Colonic mucosa (tissue), 4 donors: ENCODE measurements at regions not wholly inside any gene's neighbourhood (a gene's known extent, or its start where the extent isn't known, plus 50 kb on each side); places are given as distances from the start of the nearest gene placed in this dataset.

Experiments used
- DNase-seq: peaks from one replicate; pipeline ENCODE4 v3.0.0-alpha.2; 2020
- H3K27ac ChIP-seq: fragments of 200-600 bp; one replicate; pipeline ENCODE4 v1.8.0; 2021
- H3K27me3 ChIP-seq: fragments of 200-600 bp; one replicate; pipeline ENCODE4 v1.8.0; 2021
- H3K36me3 ChIP-seq: fragments of 200-600 bp; one replicate; pipeline ENCODE4 v1.8.0; 2021
- H3K4me1 ChIP-seq: fragments of 200-600 bp; one replicate; pipeline ENCODE4 v1.8.0; 2021; ENCODE audit warnings: mild to moderate bottlenecking
- H3K4me3 ChIP-seq: fragments of 200-600 bp; one replicate; pipeline ENCODE4 v1.8.0; 2021
- H3K9ac ChIP-seq, 2 donors: one replicate each; pipeline ENCODE4 v1.7.0; 2013; ENCODE audit warnings: control low read depth in 2 of 2, low read depth in 2 of 2, low read length in 2 of 2
- H3K9me3 ChIP-seq: fragments of 200-600 bp; one replicate; pipeline ENCODE4 v1.8.0; 2021
- CTCF ChIP-seq: fragments of 200-600 bp; IDR thresholded peaks from one replicate; pipeline ENCODE4 v1.8.0; 2022; ENCODE audit warnings: antibody characterized with exemption, mild to moderate bottlenecking
- intact Hi-C: fragments of 100-400 bp; cut with DNase I; formaldehyde crosslinking; loops from one replicate; pipeline ENCODE4 v1.14.1; 2022
- donor health status: healthy.
- donor health status: DM: no; HTN: no; CAD: no.
- donor health status: DM: no; HTN: no; CAD: no.

GRCh38 chr15:67981848-67982247 lies 72.3 kb upstream of the PIAS1 start:
- Histone ChIP-seq H3K9ac (no peak overlapping the region), H3K4me1 (no peaks in the 10 kb centered on the region), H3K27ac (no peak overlapping the region), H3K4me3 (no peak overlapping the region), H3K36me3 (no peaks in the 10 kb centered on the region), H3K9me3 (no peaks in the 10 kb centered on the region), H3K27me3 (no peaks in the 10 kb centered on the region)
- no peak for TF ChIP-seq CTCF
- no peak for DNase-seq
- intact Hi-C loops, result no loop called here

- H3K9ac ChIP-seq, result no peak overlapping the region
- intact Hi-C loops, result no loop called here
- no peaks in the 10 kb centered on the region for H3K27me3 ChIP-seq
- H3K27ac ChIP-seq, result no peak overlapping the region
- no peak for TF ChIP-seq CTCF
- H3K9me3 ChIP-seq, result no peaks in the 10 kb centered on the region
- DNase-seq, result peak; percentile 0
- no peak overlapping the region for H3K4me3 ChIP-seq
- no peaks in the 10 kb centered on the region for H3K4me1 ChIP-seq
- H3K36me3 ChIP-seq, result no peaks in the 10 kb centered on the region
These were observed 62.4 kb upstream of the PIAS1 start for GRCh38 chr15:67991706-67992105.

- TF ChIP-seq CTCF, result no peak
- intact Hi-C loops, result no loop called here
- no peaks in the 10 kb centered on the region for H3K36me3 ChIP-seq
These were observed 61.7 kb upstream of the PIAS1 start for GRCh38 chr15:67992411-67992810.

GRCh38 chr15:67992834-67993233 lies 61.3 kb upstream of the PIAS1 start:
- Histone ChIP-seq H3K4me1 (no peaks in the 10 kb centered on the region), H3K9ac (no peak overlapping the region), H3K27ac (no peak overlapping the region), H3K9me3 (no peaks in the 10 kb centered on the region), H3K4me3 (no peak overlapping the region), H3K36me3 (no peaks in the 10 kb centered on the region), H3K27me3 (no peaks in the 10 kb centered on the region)
- no peak for TF ChIP-seq CTCF
- DNase-seq, result peak; percentile 16
- intact Hi-C loops, result no loop called here

More at GRCh38 chr15:67992411-67992810, 61.7 kb upstream of the PIAS1 start:
- no peak overlapping the region for H3K27ac ChIP-seq
- no peak overlapping the region for H3K9ac ChIP-seq
- H3K9me3 ChIP-seq, result no peaks in the 10 kb centered on the region
- DNase-seq, result no peak
- H3K4me3 ChIP-seq, result no peak overlapping the region
- no peaks in the 10 kb centered on the region for H3K27me3 ChIP-seq
- no peaks in the 10 kb centered on the region for H3K4me1 ChIP-seq

- Histone ChIP-seq H3K9me3 (no peaks in the 10 kb centered on the region), H3K4me3 (no peak overlapping the region), H3K36me3 (no peaks in the 10 kb centered on the region), H3K9ac (no peak overlapping the region), H3K27me3 (no peaks in the 10 kb centered on the region), H3K4me1 (no peaks in the 10 kb centered on the region), H3K27ac (peak overlapping the region; percentile 51)
- intact Hi-C loops, result no loop called here
- TF ChIP-seq CTCF, result no peak
- DNase-seq, result peak; percentile 48
These were observed 56.1 kb upstream of the PIAS1 start for GRCh38 chr15:67997996-67998395.
